ENCODE measurements at regions not wholly inside any gene's neighbourhood (a gene's known extent, or its start where the extent isn't known, plus 50 kb on each side); places are given as distances from the start of the nearest gene placed in this dataset.

DNA sequence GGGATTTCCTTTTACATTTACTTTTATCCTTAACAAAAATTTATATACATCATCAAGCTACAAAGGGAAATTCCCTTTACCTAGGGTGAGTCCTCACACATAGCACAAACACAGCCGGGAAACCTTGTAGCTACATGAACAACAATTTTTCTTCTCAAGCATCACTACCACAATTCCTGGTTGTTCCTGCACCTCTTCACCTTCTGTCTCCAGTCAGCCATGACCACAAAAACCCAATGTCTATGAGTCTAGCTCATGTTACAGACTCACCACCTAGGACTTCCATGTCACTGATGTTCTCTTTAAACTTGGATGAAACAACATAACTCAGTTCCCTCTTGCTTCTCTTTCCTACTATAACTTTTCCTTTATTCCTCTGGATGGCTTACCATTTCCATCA, 460.4 kb downstream of the MBD2 start:
- H4K20me1 ChIP-seq (ENCODE audit: insufficient read depth, low read length) = no peaks in the 10 kb centered on the region
- H3K79me2 ChIP-seq (ENCODE audit: insufficient read depth, low read depth, low read length) = no peaks in the 10 kb centered on the region
- H3K36me3 ChIP-seq (ENCODE audit: insufficient read depth, low read length) = no peaks in the 10 kb centered on the region
- H3K4me1 ChIP-seq (ENCODE audit: insufficient read depth, low read length, poor library complexity, severe bottlenecking) = no peaks in the 10 kb centered on the region
- ChIA-PET CTCF (ENCODE audit: unreplicated experiment) (no interaction called here), POLR2A (interaction anchor here (0.7 kb wide), 1 partner anchor 166 kb away, joined by 5 read pairs; no protein-coding TSS in a partner anchor)
- H3K9me3 ChIP-seq (ENCODE audit: low read length) = no peaks in the 10 kb centered on the region
- H3K9me2 ChIP-seq (ENCODE audit: insufficient read depth, low read length) = no peaks in the 10 kb centered on the region
- no peak overlapping the region for H3K27ac ChIP-seq (ENCODE audit: low read depth, low read length, poor library complexity, severe bottlenecking)
- no TSS peak for BruUV-seq (replicated peaks)
- TF ChIP-seq EZH2phosphoT487 (IDR thresholded peaks at IDR 0.05; ENCODE audit: borderline replicate concordance, low read depth, low read length) = no peak
- TF ChIP-seq, protein P1, sequence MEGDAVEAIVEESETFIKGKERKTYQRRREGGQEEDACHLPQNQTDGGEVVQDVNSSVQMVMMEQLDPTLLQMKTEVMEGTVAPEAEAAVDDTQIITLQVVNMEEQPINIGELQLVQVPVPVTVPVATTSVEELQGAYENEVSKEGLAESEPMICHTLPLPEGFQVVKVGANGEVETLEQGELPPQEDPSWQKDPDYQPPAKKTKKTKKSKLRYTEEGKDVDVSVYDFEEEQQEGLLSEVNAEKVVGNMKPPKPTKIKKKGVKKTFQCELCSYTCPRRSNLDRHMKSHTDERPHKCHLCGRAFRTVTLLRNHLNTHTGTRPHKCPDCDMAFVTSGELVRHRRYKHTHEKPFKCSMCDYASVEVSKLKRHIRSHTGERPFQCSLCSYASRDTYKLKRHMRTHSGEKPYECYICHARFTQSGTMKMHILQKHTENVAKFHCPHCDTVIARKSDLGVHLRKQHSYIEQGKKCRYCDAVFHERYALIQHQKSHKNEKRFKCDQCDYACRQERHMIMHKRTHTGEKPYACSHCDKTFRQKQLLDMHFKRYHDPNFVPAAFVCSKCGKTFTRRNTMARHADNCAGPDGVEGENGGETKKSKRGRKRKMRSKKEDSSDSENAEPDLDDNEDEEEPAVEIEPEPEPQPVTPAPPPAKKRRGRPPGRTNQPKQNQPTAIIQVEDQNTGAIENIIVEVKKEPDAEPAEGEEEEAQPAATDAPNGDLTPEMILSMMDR (conservative IDR thresholded peaks at IDR 0.05; ENCODE audit: low read length) = no peak
- H2AFZ ChIP-seq (ENCODE audit: low read length) = no peak overlapping the region
- intact Hi-C loops (cut with micrococcal nuclease; ENCODE audit: unreplicated experiment) = no loop called here
- H3K4me2 ChIP-seq (ENCODE audit: low read length) = no peak overlapping the region
- H3K4me3 ChIP-seq (ENCODE audit: low read depth, low read length, poor library complexity, severe bottlenecking) = no peak overlapping the region
- no peak for DNase-seq (ENCODE audit: low spot score)

DNA sequence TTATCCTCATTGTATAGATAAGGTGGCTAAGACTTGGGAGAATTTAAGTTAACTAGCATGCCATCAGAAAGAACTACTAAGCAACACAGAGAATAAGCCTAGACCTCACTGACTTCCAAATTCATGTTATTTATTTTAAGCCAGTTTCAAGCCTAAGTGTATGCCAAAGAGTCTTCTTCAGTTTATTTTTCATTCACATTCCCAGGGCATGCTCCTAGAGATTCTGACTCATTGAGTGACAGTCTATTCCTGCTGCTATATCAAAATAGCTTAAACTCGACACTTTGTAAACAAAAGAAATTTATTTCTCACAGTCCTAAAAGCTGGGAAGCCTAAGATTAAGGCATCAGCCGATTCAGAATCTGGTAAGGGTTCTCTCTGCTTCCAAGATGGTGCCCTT, 467.1 kb downstream of the MBD2 start:
- DNase-seq (ENCODE audit: low spot score) = no peak
- Histone ChIP-seq H3K9me3 (ENCODE audit: low read length) (no peaks in the 10 kb centered on the region), H2AFZ (ENCODE audit: low read length) (no peak overlapping the region), H3K36me3 (ENCODE audit: insufficient read depth, low read length) (no peaks in the 10 kb centered on the region), H3K4me3 (ENCODE audit: low read depth, low read length, poor library complexity, severe bottlenecking) (no peak overlapping the region), H3K4me1 (ENCODE audit: insufficient read depth, low read length, poor library complexity, severe bottlenecking) (no peaks in the 10 kb centered on the region), H3K27ac (ENCODE audit: low read depth, low read length, poor library complexity, severe bottlenecking) (no peak overlapping the region), H4K20me1 (ENCODE audit: insufficient read depth, low read length) (no peaks in the 10 kb centered on the region), H3K9me2 (ENCODE audit: insufficient read depth, low read length) (no peaks in the 10 kb centered on the region), H3K4me2 (ENCODE audit: low read length) (no peak overlapping the region), H3K79me2 (ENCODE audit: insufficient read depth, low read depth, low read length) (no peaks in the 10 kb centered on the region)
- CTCF ChIA-PET (ENCODE audit: unreplicated experiment) = no interaction called here
- TF ChIP-seq, protein P1 (conservative IDR thresholded peaks at IDR 0.05; ENCODE audit: low read length) = no peak
- TF ChIP-seq EZH2phosphoT487 (IDR thresholded peaks at IDR 0.05; ENCODE audit: borderline replicate concordance, low read depth, low read length) = no peak
- POLR2A ChIA-PET = no interaction called here
- intact Hi-C loops (cut with micrococcal nuclease; ENCODE audit: unreplicated experiment) = no loop called here
- no TSS peak for BruUV-seq (replicated peaks)

DNA sequence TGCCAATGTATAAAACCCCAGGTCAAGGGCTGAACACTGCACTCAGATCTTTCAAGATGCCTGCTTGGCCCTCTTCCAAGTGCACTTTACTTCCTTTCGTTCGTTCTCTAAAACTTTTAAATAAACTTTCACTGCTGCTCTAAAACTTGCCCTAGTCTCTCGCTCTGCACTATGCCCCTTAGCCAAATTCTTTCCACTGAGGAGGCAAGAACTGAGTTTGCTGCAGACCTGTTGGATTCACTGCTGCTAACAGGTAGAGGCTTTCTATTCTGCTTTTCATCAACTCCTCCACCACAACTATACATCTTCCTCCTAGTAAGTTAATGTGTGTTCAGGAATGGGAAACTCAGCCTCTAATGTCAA, 467.9 kb downstream of the MBD2 start:
- Histone ChIP-seq H3K36me3 (ENCODE audit: insufficient read depth, low read length) (no peaks in the 10 kb centered on the region), H3K9me3 (ENCODE audit: low read length) (no peaks in the 10 kb centered on the region), H3K27ac (ENCODE audit: low read depth, low read length, poor library complexity, severe bottlenecking) (no peak overlapping the region), H3K4me1 (ENCODE audit: insufficient read depth, low read length, poor library complexity, severe bottlenecking) (no peaks in the 10 kb centered on the region), H2AFZ (ENCODE audit: low read length) (no peak overlapping the region), H3K79me2 (ENCODE audit: insufficient read depth, low read depth, low read length) (no peaks in the 10 kb centered on the region), H4K20me1 (ENCODE audit: insufficient read depth, low read length) (no peaks in the 10 kb centered on the region), H3K4me2 (ENCODE audit: low read length) (no peak overlapping the region), H3K9me2 (ENCODE audit: insufficient read depth, low read length) (no peaks in the 10 kb centered on the region), H3K4me3 (ENCODE audit: low read depth, low read length, poor library complexity, severe bottlenecking) (no peak overlapping the region)
- no TSS peak for BruUV-seq (replicated peaks)
- no peak for DNase-seq (ENCODE audit: low spot score)
- intact Hi-C loops (cut with micrococcal nuclease; ENCODE audit: unreplicated experiment) = no loop called here
- TF ChIP-seq, protein P1 (conservative IDR thresholded peaks at IDR 0.05; ENCODE audit: low read length) = no peak
- no peak for TF ChIP-seq EZH2phosphoT487 (IDR thresholded peaks at IDR 0.05; ENCODE audit: borderline replicate concordance, low read depth, low read length)
- ChIA-PET POLR2A (interaction anchor here (0.5 kb wide), 1 partner anchor 13 kb away, joined by 6 read pairs; no protein-coding TSS in a partner anchor), CTCF (ENCODE audit: unreplicated experiment) (no interaction called here)
